ENCODE measurements at regions not wholly inside any gene's neighbourhood (a gene's known extent, or its start where the extent isn't known, plus 50 kb on each side); places are given as distances from the start of the nearest gene placed in this dataset.

DNA sequence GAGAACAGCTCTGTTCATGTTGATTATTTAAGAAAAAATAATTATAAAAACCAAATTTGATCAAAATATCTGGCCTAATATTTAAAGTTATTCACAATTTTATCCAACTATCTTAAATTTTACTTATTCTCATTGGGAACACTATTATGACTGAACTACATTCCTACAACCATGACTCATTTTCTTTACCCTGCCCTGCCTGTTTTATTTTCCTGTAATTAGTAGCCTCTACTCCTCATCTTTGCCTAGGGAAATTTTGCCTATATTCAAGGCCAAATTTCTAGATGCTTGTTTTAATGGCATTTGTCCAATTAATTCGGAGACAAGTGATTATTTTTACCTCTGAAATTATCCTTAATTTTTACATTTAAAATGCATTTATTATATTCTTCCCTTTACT lies 289.7 kb upstream of the TMEM229A start (continued):
- TF ChIP-seq PTTG1 (tag; IDR thresholded peaks at IDR 0.05; ENCODE audit: low read depth), result no peak
- TF ChIP-seq GABPA (tag; conservative IDR thresholded peaks at IDR 0.05; ENCODE audit: low read depth), result no peak
- TF ChIP-seq CTBP1 (IDR thresholded peaks at IDR 0.05; ENCODE audit: borderline replicate concordance), result no peak
- TF ChIP-seq ZNF175 (CRISPR knock-in tag; IDR thresholded peaks at IDR 0.05; ENCODE audit: low read depth), result no peak
- TF ChIP-seq XRCC4 (IDR thresholded peaks at IDR 0.05; ENCODE audit: extremely low read depth, insufficient read depth, insufficient read length), result no peak

DNA sequence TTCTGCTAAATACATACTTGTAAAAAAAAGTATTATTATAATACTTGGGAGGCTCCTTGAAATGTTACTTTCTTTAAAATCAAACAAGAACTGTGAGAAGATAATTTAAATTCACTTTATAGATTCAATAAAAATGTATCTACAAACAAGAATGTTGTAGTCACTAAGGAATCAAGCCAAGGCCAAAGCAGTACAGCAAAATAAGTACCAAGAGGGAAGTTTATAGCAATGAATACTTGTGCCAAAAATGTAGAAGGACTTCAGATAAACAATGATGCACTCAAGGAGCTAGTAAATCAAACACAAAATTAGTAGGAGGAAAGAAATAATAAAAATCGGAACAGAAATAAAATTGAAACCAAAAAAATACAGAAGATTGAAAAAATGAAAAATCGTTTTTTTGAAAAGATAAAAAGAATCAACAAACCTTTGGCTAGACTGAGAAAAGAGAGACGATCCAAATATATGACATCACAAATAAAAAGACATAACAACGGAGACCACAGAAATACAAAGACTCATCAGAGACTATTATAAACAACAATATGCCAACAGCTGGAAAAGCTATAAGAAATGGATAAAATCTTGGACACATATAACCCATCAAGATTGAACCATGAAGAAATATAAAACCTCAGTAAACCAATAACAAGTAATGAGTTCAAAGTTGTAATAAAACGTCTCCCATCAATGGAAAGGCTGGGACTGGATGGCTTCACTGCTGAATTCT lies 286.0 kb upstream of the TMEM229A start:
- no peak overlapping the region for H3K4me3 ChIP-seq
- ChIA-PET POLR2A (no interaction called here), CTCF (ENCODE audit: low intra/inter-chr PET ratio) (no interaction called here)
- no TSS peak for BruUV-seq (replicated peaks)
- no peaks in the 10 kb centered on the region for H3K79me2 ChIP-seq (ENCODE audit: control insufficient read depth, insufficient read depth, low read length)
- no peaks in the 10 kb centered on the region for H3K27me3 ChIP-seq (ENCODE audit: control insufficient read depth in 2 of 2, insufficient read depth in 2 of 2, low read length in 2 of 2)
- no peak overlapping the region for H3K27ac ChIP-seq (ENCODE audit: extremely low read depth, low read depth, low read length)
- 2% methylated on average over 5 of the region's 5 CpGs for WGBS (ENCODE audit: insufficient coverage, low coverage, missing lambda C conversion rate)
- in situ Hi-C loops (cut with MboI), result no loop called here
- no peak for FAIRE-seq
- no peak for DNase-seq (ENCODE audit: extremely low read depth in 1 of 4, low spot score in 3 of 4)
- H3K4me1 ChIP-seq (replicated peaks in 1 of 2; ENCODE audit: control insufficient read depth in 2 of 2, insufficient read depth in 2 of 2, low read length in 2 of 2), result no peaks in the 10 kb centered on the region
- no peaks in the 10 kb centered on the region for H3K9me1 ChIP-seq (ENCODE audit: control insufficient read depth, insufficient read depth, low read length)
- H3K36me3 ChIP-seq (ENCODE audit: control insufficient read depth, insufficient read depth, low read length), result no peaks in the 10 kb centered on the region
- H3K9ac ChIP-seq (ENCODE audit: insufficient read depth in 1 of 2, low read depth in 2 of 2, low read length in 2 of 2), result no peak overlapping the region
- H4K20me1 ChIP-seq (replicated peaks; ENCODE audit: control insufficient read depth, insufficient read depth, low read length), result no peaks in the 10 kb centered on the region
- no peak overlapping the region for H2AFZ ChIP-seq (ENCODE audit: low read depth, low read length)
- H3K9me3 ChIP-seq (replicated peaks; ENCODE audit: control insufficient read depth, insufficient read depth, low read depth, low read length), result 0 out of 2 replicates have a peak, but pooled peaks cover 2% of the 10 kb centered on the region
- TF ChIP-seq IFI16 (CRISPR knock-in tag; IDR thresholded peaks at IDR 0.05) (no peak), NEUROD1 (IDR thresholded peaks at IDR 0.05; ENCODE audit: borderline replicate concordance, low read depth, low read length, partially characterized antibody) (no peak), SMARCC2 (IDR thresholded peaks at IDR 0.05; ENCODE audit: low read depth) (no peak), CEBPB (tag; IDR thresholded peaks at IDR 0.05) (no peak)
- TF ChIP-seq, protein P1, sequence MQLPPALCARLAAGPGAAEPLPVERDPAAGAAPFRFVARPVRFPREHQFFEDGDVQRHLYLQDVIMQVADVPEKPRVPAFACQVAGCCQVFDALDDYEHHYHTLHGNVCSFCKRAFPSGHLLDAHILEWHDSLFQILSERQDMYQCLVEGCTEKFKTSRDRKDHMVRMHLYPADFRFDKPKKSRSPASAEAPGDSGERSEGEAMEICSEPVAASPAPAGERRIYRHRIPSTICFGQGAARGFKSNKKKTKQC (CRISPR knock-in tag; IDR thresholded peaks at IDR 0.05), result no peak
- TF ChIP-seq, protein P2, sequence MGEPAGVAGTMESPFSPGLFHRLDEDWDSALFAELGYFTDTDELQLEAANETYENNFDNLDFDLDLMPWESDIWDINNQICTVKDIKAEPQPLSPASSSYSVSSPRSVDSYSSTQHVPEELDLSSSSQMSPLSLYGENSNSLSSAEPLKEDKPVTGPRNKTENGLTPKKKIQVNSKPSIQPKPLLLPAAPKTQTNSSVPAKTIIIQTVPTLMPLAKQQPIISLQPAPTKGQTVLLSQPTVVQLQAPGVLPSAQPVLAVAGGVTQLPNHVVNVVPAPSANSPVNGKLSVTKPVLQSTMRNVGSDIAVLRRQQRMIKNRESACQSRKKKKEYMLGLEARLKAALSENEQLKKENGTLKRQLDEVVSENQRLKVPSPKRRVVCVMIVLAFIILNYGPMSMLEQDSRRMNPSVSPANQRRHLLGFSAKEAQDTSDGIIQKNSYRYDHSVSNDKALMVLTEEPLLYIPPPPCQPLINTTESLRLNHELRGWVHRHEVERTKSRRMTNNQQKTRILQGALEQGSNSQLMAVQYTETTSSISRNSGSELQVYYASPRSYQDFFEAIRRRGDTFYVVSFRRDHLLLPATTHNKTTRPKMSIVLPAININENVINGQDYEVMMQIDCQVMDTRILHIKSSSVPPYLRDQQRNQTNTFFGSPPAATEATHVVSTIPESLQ (CRISPR knock-in tag; IDR thresholded peaks at IDR 0.05), result no peak
- TF ChIP-seq, protein P3, sequence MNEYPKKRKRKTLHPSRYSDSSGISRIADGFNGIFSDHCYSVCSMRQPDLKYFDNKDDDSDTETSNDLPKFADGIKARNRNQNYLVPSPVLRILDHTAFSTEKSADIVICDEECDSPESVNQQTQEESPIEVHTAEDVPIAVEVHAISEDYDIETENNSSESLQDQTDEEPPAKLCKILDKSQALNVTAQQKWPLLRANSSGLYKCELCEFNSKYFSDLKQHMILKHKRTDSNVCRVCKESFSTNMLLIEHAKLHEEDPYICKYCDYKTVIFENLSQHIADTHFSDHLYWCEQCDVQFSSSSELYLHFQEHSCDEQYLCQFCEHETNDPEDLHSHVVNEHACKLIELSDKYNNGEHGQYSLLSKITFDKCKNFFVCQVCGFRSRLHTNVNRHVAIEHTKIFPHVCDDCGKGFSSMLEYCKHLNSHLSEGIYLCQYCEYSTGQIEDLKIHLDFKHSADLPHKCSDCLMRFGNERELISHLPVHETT (CRISPR knock-in tag; conservative IDR thresholded peaks at IDR 0.05 in 1 of 2, IDR thresholded peaks at IDR 0.05 in 1 of 2), result no peak
- no peak overlapping the region for H3K4me2 ChIP-seq (ENCODE audit: insufficient read depth, low read length)
- intact Hi-C loops (cut with micrococcal nuclease), result no loop called here
- no peak for ATAC-seq

Measured in K562 (cell line).